GM18505 (cell line): ENCODE measurements at regions not wholly inside any gene's neighbourhood (a gene's known extent, or its start where the extent isn't known, plus 50 kb on each side); places are given as distances from the start of the nearest gene placed in this dataset.
"Not testable (repeated sequence)": the region's sequence is repeated elsewhere in the genome, so short reads cannot be mapped to it uniquely, and the experiment has no call there.

ENCODE experiments used
- ATAC-seq: cut with Tn5 transposase; IDR thresholded peaks from one replicate; pipeline ENCODE4 v1.9.1; 2021; ENCODE audit not compliant: unreplicated experiment
- POLR2A ChIP-seq: IDR thresholded peaks from 4 replicates; pipeline ENCODE4 v1.6.1; 2011; ENCODE audit warnings: borderline replicate concordance; ENCODE audit not compliant: insufficient read depth, insufficient read length; ENCODE audit errors: extremely low read depth

DNA sequence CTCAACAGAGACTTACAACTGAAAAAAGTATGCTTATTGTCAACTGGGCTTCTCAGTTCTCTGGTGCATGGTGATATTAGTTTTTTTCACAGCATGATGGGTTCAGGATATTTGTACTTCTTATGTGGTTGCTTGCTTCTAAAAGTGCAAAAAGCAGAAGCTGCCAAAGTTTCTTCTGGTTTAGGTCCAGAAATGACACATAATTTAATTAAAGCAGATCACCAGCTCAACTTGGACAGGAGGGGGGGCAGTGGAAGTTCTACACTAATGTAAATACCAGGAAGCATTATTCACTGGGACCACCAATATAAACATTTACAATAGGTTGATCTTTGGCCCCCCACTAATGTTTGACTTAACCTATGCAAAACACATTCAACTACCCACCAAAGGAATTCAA is 354.8 kb upstream of the BRINP3 start:
- TF ChIP-seq POLR2A = no peak
- ATAC-seq = no peak

- TF ChIP-seq POLR2A = no peak
- ATAC-seq = no peak
Measured at GRCh38 chr1:190835658-190836057, 358.0 kb upstream of the BRINP3 start.

DNA sequence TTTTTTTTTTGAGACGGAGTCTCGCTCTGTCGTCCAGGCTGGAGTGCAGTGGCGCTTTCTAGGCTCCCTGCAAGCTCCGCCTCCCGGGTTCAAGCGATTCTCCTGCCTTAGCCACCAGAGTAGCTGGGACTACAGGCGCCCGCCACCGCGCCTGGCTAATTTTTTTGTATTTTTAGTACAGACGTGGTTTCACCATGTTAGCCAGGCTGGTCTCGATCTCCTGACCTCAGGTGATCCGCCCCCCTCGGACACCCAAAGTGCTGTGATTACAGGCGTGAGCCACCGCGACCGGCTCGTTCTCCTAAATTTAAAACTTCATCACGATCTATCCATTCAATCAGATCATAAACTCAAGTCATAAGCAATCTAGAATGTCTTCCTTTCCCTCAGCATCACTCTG is 359.5 kb upstream of the BRINP3 start:
- ATAC-seq = not testable (repeated sequence)

DNA sequence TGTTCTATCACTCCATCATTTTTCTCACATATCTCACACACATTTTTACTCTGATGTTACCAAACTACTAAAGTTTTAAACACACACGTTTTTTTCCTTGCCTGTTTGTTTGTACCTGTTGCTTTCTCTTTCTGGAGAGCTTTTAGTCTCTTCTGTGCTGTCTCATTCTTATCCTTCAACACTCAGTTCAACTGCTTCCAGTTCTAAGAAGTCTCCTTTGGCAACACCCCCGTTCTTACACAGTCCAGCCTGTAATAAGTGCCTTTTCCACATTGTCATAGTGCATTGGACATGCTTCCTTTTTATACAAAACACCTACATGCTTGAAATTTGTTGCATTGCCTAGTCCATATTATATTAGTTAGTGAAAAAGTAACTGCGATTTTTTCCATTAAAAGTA is 360.2 kb upstream of the BRINP3 start:
- no peak for ATAC-seq
- no peak for TF ChIP-seq POLR2A

DNA sequence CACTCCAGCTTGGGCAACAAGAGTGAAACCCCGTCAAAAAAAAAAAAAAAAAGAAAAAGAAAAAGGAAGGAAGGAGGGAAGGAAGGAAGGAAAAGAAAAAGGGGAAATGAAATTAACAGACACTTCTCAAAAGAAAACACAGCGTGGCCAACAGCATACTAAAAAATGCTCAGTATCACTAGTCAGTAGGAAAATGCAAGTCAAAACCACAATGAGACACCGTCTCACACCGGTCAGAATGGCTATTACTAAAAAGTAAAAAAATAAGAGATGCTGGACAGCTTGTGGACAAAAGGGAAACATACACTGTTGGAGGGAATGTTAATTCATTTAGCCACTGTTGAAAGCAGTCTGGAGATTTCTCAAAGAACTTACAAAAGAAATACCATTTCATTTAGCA is 369.5 kb upstream of the BRINP3 start:
- ATAC-seq = no peak
- TF ChIP-seq POLR2A = no peak

- no peak for ATAC-seq
- no peak for TF ChIP-seq POLR2A
Measured at GRCh38 chr1:190849346-190849745, 371.7 kb upstream of the BRINP3 start.

- no peak for ATAC-seq
- TF ChIP-seq POLR2A = no peak
Measured at GRCh38 chr1:190852611-190853010, 374.9 kb upstream of the BRINP3 start.

GRCh38 chr1:190858140-190858539 is 380.5 kb upstream of the BRINP3 start:
- ATAC-seq = no peak
- no peak for TF ChIP-seq POLR2A

DNA sequence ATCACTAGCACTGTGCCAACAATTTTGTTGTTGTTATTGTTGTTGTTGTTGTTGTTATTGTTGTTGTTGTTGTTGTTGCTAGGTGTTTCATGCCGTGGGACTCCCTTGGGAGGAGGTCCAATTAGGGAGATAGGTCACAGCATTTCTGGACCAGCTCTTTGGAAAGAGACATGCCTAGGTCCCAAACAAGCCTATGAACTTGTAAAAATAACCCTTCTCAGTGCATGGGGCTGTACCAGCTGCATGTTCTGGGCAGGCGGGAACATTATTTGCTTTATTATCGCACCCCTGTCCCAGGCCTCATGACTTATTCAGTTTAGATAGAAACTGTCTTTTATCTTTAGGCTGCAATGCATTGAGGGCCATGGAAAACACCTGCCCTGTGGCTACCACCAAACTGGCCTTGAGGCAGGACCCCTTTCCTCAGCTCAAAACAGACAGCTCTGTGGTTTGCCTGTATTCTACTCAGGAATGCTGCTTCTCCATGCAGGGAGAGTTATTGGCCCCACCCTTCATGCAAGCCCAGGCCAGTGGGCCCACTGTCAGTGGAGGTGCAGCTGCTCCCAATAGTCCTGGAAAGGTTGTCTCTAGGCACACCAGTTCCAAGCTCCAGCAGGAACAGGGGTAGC is 386.5 kb upstream of the BRINP3 start:
- TF ChIP-seq POLR2A = no peak
- no peak for ATAC-seq

DNA sequence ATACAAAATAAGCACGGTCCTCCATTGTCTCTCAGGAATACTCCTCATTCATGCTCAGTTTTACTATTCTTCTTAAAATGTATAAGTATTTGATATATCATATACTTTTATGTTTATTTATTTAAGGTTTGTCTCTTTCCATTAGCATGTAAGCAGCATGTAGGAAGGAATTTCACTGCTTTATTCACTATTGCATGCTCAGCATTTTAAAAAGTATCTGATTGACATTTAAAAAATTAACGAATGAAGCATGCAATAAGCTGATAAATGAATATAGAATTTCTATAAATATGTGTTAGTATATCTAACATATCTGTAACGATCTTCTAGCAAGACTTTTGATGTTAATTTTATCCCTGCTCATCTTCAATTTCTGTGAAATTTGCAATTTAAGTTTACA is 402.7 kb upstream of the BRINP3 start:
- no peak for ATAC-seq
- TF ChIP-seq POLR2A = no peak

DNA sequence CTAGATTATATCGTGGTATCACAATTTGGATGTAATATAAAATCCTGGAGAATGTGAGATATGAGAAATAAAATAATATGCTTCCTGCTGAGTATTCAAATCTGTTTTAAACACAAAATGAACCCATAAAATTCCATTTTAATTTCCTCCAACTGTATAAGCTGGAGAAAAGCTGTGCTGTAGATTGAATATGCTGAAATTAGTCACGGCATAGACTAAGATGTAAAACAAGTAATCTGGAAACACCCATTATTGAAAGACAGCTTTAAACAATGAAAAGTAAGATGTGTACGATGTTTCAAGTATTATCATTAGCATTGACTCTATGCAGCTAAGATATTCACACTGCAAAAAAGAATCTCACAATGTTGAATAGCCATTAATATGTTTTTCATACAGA is 403.4 kb upstream of the BRINP3 start:
- no peak for TF ChIP-seq POLR2A
- ATAC-seq = no peak

DNA sequence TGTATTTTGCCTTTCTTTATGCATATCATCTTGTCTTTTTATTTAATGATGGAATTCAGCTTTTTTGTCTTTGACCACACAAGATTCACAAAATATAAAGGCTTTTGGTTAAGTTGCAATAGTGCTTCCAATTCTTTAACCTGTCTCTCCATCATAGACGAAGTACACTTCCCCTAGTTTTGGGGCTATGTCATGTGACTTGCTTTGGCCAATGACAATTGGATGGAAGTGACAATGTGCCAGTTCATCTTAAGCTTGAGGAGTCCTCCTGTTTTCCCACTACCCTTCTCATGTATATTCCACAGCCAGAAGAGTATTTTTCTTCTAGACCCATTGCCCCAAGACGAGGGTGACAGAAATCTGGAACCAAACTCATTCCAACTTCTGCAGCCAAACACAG is 419.6 kb upstream of the BRINP3 start:
- no peak for ATAC-seq
- no peak for TF ChIP-seq POLR2A

- ATAC-seq = no peak
- no peak for TF ChIP-seq POLR2A
Measured at GRCh38 chr1:190904091-190904695, 426.5 kb upstream of the BRINP3 start.

DNA sequence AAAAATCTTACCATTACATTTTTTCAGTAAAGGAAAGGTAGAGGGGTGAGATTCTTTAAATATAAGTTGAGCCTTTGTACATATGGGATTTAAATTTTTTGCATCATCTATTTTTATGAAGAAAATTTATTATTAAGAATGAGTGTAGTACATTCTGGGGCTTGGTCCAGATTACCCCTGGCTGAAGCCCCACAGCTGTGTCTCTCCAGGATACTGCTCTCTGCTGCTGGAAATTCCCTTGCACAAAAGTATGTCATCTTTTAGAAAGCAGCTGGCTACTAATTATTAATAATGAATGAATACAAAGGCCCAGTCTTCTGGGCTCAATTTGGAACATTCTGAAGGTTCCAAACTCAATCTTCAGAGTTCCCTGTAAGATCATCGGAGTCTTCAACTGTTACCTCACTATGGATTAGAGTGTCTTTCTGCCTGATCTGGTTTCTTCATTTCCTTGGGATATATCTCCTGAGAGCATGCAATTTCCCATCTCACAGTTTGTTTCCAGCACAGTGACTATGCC is 428.6 kb upstream of the BRINP3 start:
- no peak for ATAC-seq
- TF ChIP-seq POLR2A = no peak
